Endothelial cell (in vitro differentiated cells): ENCODE measurements at regions not wholly inside any gene's neighbourhood (a gene's known extent, or its start where the extent isn't known, plus 50 kb on each side); places are given as distances from the start of the nearest gene placed in this dataset.

Experiments used
- DNase-seq: peaks from one replicate; pipeline ENCODE4 v3.0.0; 2021; ENCODE audit warnings: low spot score
- H3K27ac Mint-ChIP-seq: one replicate; pipeline ENCODE4 v1.8.0; 2021; ENCODE audit warnings: mixed read lengths, inconsistent platforms; ENCODE audit not compliant: unreplicated experiment
- H3K27me3 Mint-ChIP-seq: one replicate; pipeline ENCODE4 v1.8.0; 2021; ENCODE audit warnings: mild to moderate bottlenecking, moderate library complexity, mixed read lengths, inconsistent platforms; ENCODE audit not compliant: unreplicated experiment
- H3K36me3 Mint-ChIP-seq: one replicate; pipeline ENCODE4 v1.8.0; 2021; ENCODE audit warnings: mild to moderate bottlenecking, low read depth, mixed read lengths, inconsistent platforms; ENCODE audit not compliant: unreplicated experiment
- H3K4me1 Mint-ChIP-seq: one replicate; pipeline ENCODE4 v1.8.0; 2021; ENCODE audit warnings: mild to moderate bottlenecking, mixed read lengths, inconsistent platforms; ENCODE audit not compliant: unreplicated experiment
- H3K4me3 Mint-ChIP-seq: one replicate; pipeline ENCODE4 v1.8.0; 2021; ENCODE audit warnings: mild to moderate bottlenecking, mixed read lengths, inconsistent platforms; ENCODE audit not compliant: unreplicated experiment
- H3K9me3 Mint-ChIP-seq: one replicate; pipeline ENCODE4 v1.8.0; 2021; ENCODE audit warnings: mixed read lengths, inconsistent platforms; ENCODE audit not compliant: unreplicated experiment
- CTCF ChIP-seq: fragments of 200-600 bp; sonication (generic); IDR thresholded peaks from one replicate; pipeline ENCODE4 v1.5.0; 2021; ENCODE audit warnings: antibody characterized with exemption; ENCODE audit not compliant: unreplicated experiment

GRCh38 chr12:75564852-75565251 is 53.4 kb upstream of the KRR1 start:
- no peak overlapping the region for H3K27ac Mint-ChIP-seq
- H3K27me3 Mint-ChIP-seq = peaks cover 1% of the 10 kb centered on the region
- no peaks in the 10 kb centered on the region for H3K9me3 Mint-ChIP-seq
- no peak for TF ChIP-seq CTCF
- DNase-seq = no peak
- H3K4me1 Mint-ChIP-seq = no peaks in the 10 kb centered on the region
- peaks cover 4% of the 10 kb centered on the region for H3K36me3 Mint-ChIP-seq
- H3K4me3 Mint-ChIP-seq = no peak overlapping the region

DNA sequence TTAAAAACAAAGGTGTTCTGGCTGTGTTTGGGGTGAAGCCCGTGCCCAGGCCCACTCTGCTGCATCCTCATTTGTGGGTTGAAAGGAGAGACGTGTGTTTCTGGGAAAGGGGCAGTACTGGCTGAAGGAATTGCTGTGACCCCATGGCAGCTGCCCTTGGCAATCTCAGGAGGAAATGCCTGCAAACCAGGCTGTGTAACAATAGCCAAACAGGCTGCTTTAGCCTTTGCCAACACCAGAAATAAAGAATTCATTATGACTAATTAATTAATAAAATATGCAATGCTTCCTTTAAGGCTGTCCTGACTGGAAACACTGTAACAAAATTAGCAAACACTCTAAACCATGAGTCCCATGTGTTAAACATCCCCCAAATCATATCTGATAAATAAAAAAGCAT is 53.0 kb upstream of the KRR1 start:
- no peak for TF ChIP-seq CTCF
- peaks cover 1% of the 10 kb centered on the region for H3K27me3 Mint-ChIP-seq
- H3K4me1 Mint-ChIP-seq = no peaks in the 10 kb centered on the region
- peaks cover 4% of the 10 kb centered on the region for H3K36me3 Mint-ChIP-seq
- H3K9me3 Mint-ChIP-seq = no peaks in the 10 kb centered on the region
- H3K27ac Mint-ChIP-seq = no peak overlapping the region
- no peak overlapping the region for H3K4me3 Mint-ChIP-seq
- no peak for DNase-seq

GRCh38 chr12:75563351-75563750 is 51.9 kb upstream of the KRR1 start:
- Mint-ChIP-seq H3K4me1 (no peaks in the 10 kb centered on the region), H3K27ac (no peak overlapping the region), H3K4me3 (no peak overlapping the region), H3K36me3 (peaks cover 4% of the 10 kb centered on the region), H3K9me3 (no peaks in the 10 kb centered on the region), H3K27me3 (peaks cover 1% of the 10 kb centered on the region)
- no peak for DNase-seq
- no peak for TF ChIP-seq CTCF

GRCh38 chr12:75561921-75562320 is 50.5 kb upstream of the KRR1 start:
- H3K36me3 Mint-ChIP-seq = peaks cover 4% of the 10 kb centered on the region
- H3K27ac Mint-ChIP-seq = no peak overlapping the region
- H3K27me3 Mint-ChIP-seq = peaks cover 1% of the 10 kb centered on the region
- TF ChIP-seq CTCF = no peak
- DNase-seq = no peak
- H3K4me1 Mint-ChIP-seq = no peaks in the 10 kb centered on the region
- H3K9me3 Mint-ChIP-seq = no peaks in the 10 kb centered on the region
- no peak overlapping the region for H3K4me3 Mint-ChIP-seq
